H1 (cell line): ENCODE measurements at regions not wholly inside any gene's neighbourhood (a gene's known extent, or its start where the extent isn't known, plus 50 kb on each side); places are given as distances from the start of the nearest gene placed in this dataset.

Experiments
- CTCF ChIA-PET: fragments of 300-600 bp; sonication (Branson Sonifier 250); formaldehyde crosslinking; loops from one replicate; lab custom pipeline; 2021; ENCODE audit not compliant: partially characterized antibody; lab: Charles Lee
- POLR2A ChIA-PET: fragments of 300-600 bp; sonication (Branson Sonifier 250); formaldehyde crosslinking; loops from one replicate; lab custom pipeline; 2021; ENCODE audit warnings: inconsistent platforms; ENCODE audit not compliant: partially characterized antibody; lab: Charles Lee
- DNase-seq, 2 experiments: peaks; one replicate each; pipeline versions ENCODE4 v3.0.0 to v3.0.0-alpha.2; 2010 to 2022; ENCODE audit warnings: low spot score in 2 of 2, low read depth in 1 of 2, mixed read lengths in 1 of 2
- FAIRE-seq: peaks from 2 replicates; lab custom pipeline; 2011; peaks lifted over from hg19 to GRCh38; lab: Jason Lieb, UNC
- H2AFZ ChIP-seq: 2 replicates; pipeline ENCODE4 v1.8.1; 2012; ENCODE audit warnings: low read length, inconsistent platforms
- H2AK5ac ChIP-seq: 2 replicates; pipeline ENCODE4 v1.6.1; 2013; ENCODE audit warnings: low read depth, low read length
- H2BK120ac ChIP-seq: replicated peaks from 2 replicates; pipeline ENCODE3; 2013; ENCODE audit warnings: low read depth, low read length, inconsistent platforms
- H2BK12ac ChIP-seq: 2 replicates; pipeline ENCODE4 v1.6.1; 2013; ENCODE audit warnings: low read depth, low read length
- H2BK15ac ChIP-seq: 2 replicates; pipeline ENCODE4 v1.6.1; 2013; ENCODE audit warnings: low read length
- H2BK20ac ChIP-seq: 2 replicates; pipeline ENCODE4 v1.6.1; 2013; ENCODE audit warnings: low read length
- H2BK5ac ChIP-seq: 2 replicates; pipeline ENCODE4 v1.6.1; 2013; ENCODE audit warnings: low read depth, low read length
- H3K14ac ChIP-seq: 2 replicates; pipeline ENCODE4 v1.6.1; 2013; ENCODE audit warnings: inconsistent platforms; ENCODE audit not compliant: insufficient read length
- H3K18ac ChIP-seq: 2 replicates; pipeline ENCODE4 v1.6.1; 2013; ENCODE audit warnings: low read length; ENCODE audit errors: extremely low read depth
- H3K23ac ChIP-seq: 2 replicates; pipeline ENCODE4 v1.6.1; 2013; ENCODE audit warnings: inconsistent platforms; ENCODE audit not compliant: insufficient read length
- H3K23me2 ChIP-seq: 2 replicates; pipeline ENCODE4 v1.6.1; 2013; ENCODE audit warnings: low read depth, low read length
- H3K27ac ChIP-seq: 2 replicates; pipeline ENCODE4 v1.6.1; 2011; ENCODE audit warnings: low read depth, low read length, inconsistent platforms
- H3K27me3 ChIP-seq, 4 experiments: replicated peaks in 1 of 4; 1 replicate in 1 of 4; 2 replicates in 3 of 4; pipeline versions ENCODE4 v1.6.1 to v1.8.1; 2011 to 2013; ENCODE audit warnings: low read length in 3 of 4, mild to moderate bottlenecking in 3 of 4, inconsistent platforms in 2 of 4, mixed read lengths in 2 of 4, moderate library complexity in 1 of 4; ENCODE audit not compliant: control insufficient read depth in 3 of 4, insufficient read depth in 3 of 4; ENCODE audit errors: extremely low read depth in 1 of 4
- H3K36me3 ChIP-seq, 4 experiments: 2 replicates each; pipeline versions ENCODE4 v1.6.1 to v1.8.1; 2011 to 2013; ENCODE audit warnings: mild to moderate bottlenecking in 4 of 4, low read length in 3 of 4, moderate library complexity in 2 of 4, control low read depth in 1 of 4, inconsistent platforms in 1 of 4; ENCODE audit not compliant: insufficient read depth in 4 of 4, control insufficient read depth in 2 of 4
- H3K4ac ChIP-seq: replicated peaks from 2 replicates; pipeline ENCODE3; 2013; ENCODE audit warnings: low read length, low read depth, mixed read lengths, inconsistent platforms; ENCODE audit not compliant: insufficient read length
- H3K4me1 ChIP-seq, 4 experiments: replicated peaks in 1 of 4; 1 replicate in 1 of 4; 2 replicates in 3 of 4; pipeline versions ENCODE4 v1.6.1 to v1.8.1; 2011 to 2013; ENCODE audit warnings: low read length in 3 of 4, inconsistent platforms in 2 of 4, mixed read lengths in 1 of 4; ENCODE audit not compliant: insufficient read depth in 4 of 4, control insufficient read depth in 3 of 4
- H3K4me2 ChIP-seq, 2 experiments: 2 replicates each; pipeline versions ENCODE4 v1.6.1 to v1.8.1; 2011 to 2013; ENCODE audit warnings: low read depth in 2 of 2, low read length in 2 of 2, control low read depth in 1 of 2, inconsistent platforms in 1 of 2, mild to moderate bottlenecking in 1 of 2; ENCODE audit not compliant: insufficient read depth in 1 of 2
- H3K4me3 ChIP-seq, 4 experiments: fragments of 200-600, 300-600 bp in 1 of 4; sonication (generic), shearing (Covaris generic), sonication (Bioruptor Twin) in 1 of 4; 2 replicates each; pipeline versions ENCODE4 v1.5.1 to v1.8.1; 2011 to 2016; ENCODE audit warnings: low read length in 4 of 4, low read depth in 3 of 4, control low read depth in 2 of 4, inconsistent platforms in 2 of 4, mild to moderate bottlenecking in 2 of 4, mixed read lengths in 1 of 4, moderate library complexity in 1 of 4; ENCODE audit not compliant: insufficient read depth in 2 of 4; ENCODE audit errors: extremely low read depth in 1 of 4
- H3K56ac ChIP-seq: replicated peaks from 2 replicates; pipeline ENCODE3; 2013; ENCODE audit warnings: low read depth, mild to moderate bottlenecking, mixed read lengths, low read length, inconsistent platforms; ENCODE audit not compliant: insufficient read length
- H3K79me1 ChIP-seq: 2 replicates; pipeline ENCODE4 v1.6.1; 2013; ENCODE audit warnings: low read depth, low read length, control low read depth
- H3K79me2 ChIP-seq, 2 experiments: 2 replicates each; pipeline versions ENCODE4 v1.6.1 to v1.8.1; 2012 to 2013; ENCODE audit warnings: low read length in 2 of 2, mild to moderate bottlenecking in 2 of 2, inconsistent platforms in 1 of 2; ENCODE audit not compliant: insufficient read depth in 2 of 2, control insufficient read depth in 1 of 2
- H3K9ac ChIP-seq, 4 experiments: replicated peaks in 1 of 4; 1 replicate in 1 of 4; 2 replicates in 3 of 4; pipeline versions ENCODE4 v1.6.1 to v1.8.1; 2011 to 2013; ENCODE audit warnings: low read depth in 3 of 4, low read length in 3 of 4, control low read depth in 2 of 4, mild to moderate bottlenecking in 2 of 4, moderate library complexity in 2 of 4, inconsistent platforms in 1 of 4; ENCODE audit errors: extremely low read depth in 1 of 4
- H3K9me3 ChIP-seq, 2 experiments: 2 replicates each; pipeline versions ENCODE4 v1.6.1 to v1.8.1; 2012 to 2013; ENCODE audit warnings: mild to moderate bottlenecking in 2 of 2, moderate library complexity in 2 of 2, control low read depth in 1 of 2, inconsistent platforms in 1 of 2, low read depth in 1 of 2, low read length in 1 of 2, mixed read lengths in 1 of 2; ENCODE audit not compliant: insufficient read depth in 2 of 2
- H4K20me1 ChIP-seq, 2 experiments: replicated peaks in 1 of 2; 2 replicates each; pipeline versions ENCODE3 to v1.8.1; 2011 to 2013; ENCODE audit warnings: inconsistent platforms in 2 of 2, low read length in 2 of 2, mild to moderate bottlenecking in 1 of 2; ENCODE audit not compliant: insufficient read depth in 2 of 2, control insufficient read depth in 1 of 2
- H4K5ac ChIP-seq: 2 replicates; pipeline ENCODE4 v1.6.1; 2013; ENCODE audit warnings: low read length, low read depth, mixed read lengths, inconsistent platforms; ENCODE audit not compliant: insufficient read length
- H4K8ac ChIP-seq: 2 replicates; pipeline ENCODE4 v1.8.0; 2013; ENCODE audit warnings: mild to moderate bottlenecking, moderate library complexity, low read length, inconsistent platforms; ENCODE audit not compliant: insufficient read depth; ENCODE audit errors: extremely low read depth
- H4K91ac ChIP-seq: replicated peaks from 2 replicates; pipeline ENCODE3; 2013; ENCODE audit warnings: low read length, mixed read lengths, inconsistent platforms; ENCODE audit not compliant: insufficient read length
- ATF3 ChIP-seq: IDR thresholded peaks from 2 replicates; pipeline ENCODE4 v1.6.1; 2011; ENCODE audit warnings: low read depth, mild to moderate bottlenecking, low read length; ENCODE audit not compliant: insufficient read depth
- CBX8 ChIP-seq: fragments of 300-800, 300-1000 bp; sonication (generic); IDR thresholded peaks from 2 replicates; pipeline ENCODE4 v1.7.1; 2016; ENCODE audit warnings: low read depth, low read length, borderline replicate concordance
- CHD2 ChIP-seq: IDR thresholded peaks from 2 replicates; pipeline ENCODE4 v1.6.1; 2012; ENCODE audit warnings: low read length, improper control_type of control experiment
- EZH2 ChIP-seq: fragments of 200-600 bp; sonication (generic); IDR thresholded peaks from 2 replicates; pipeline ENCODE4 v1.7.1; 2012; ENCODE audit warnings: low read depth, mild to moderate bottlenecking, moderate library complexity, low read length, inconsistent platforms; ENCODE audit not compliant: severe bottlenecking
- KDM4A ChIP-seq: IDR thresholded peaks from one replicate; pipeline ENCODE4 v1.7.1; 2012; ENCODE audit warnings: low read depth, mild to moderate bottlenecking, moderate library complexity, low read length, inconsistent platforms; ENCODE audit not compliant: severe bottlenecking
- PHF8 ChIP-seq: fragments of 200-600 bp; sonication (generic); conservative IDR thresholded peaks from 2 replicates; pipeline ENCODE4 v1.7.1; 2012; ENCODE audit warnings: low read depth, mild to moderate bottlenecking, inconsistent platforms, low read length, moderate library complexity
- POLR2A ChIP-seq, 2 experiments: IDR thresholded peaks; 1 replicate in 1 of 2; 2 replicates in 1 of 2; pipeline ENCODE4 v1.6.1; 2011; ENCODE audit warnings: low read depth in 2 of 2, low read length in 2 of 2, mild to moderate bottlenecking in 2 of 2; ENCODE audit errors: control extremely low read depth in 1 of 2
- RNF2 ChIP-seq: fragments of 200-900, 300-1000 bp; sonication (generic); IDR thresholded peaks from 2 replicates; pipeline ENCODE4 v1.7.1; 2016; ENCODE audit warnings: borderline replicate concordance, low read depth, mild to moderate bottlenecking, antibody characterized with exemption, low read length; ENCODE audit not compliant: poor library complexity, severe bottlenecking; ENCODE audit errors: missing control alignments
- SAP30 ChIP-seq: fragments of 300-600 bp; sonication (generic); IDR thresholded peaks from 2 replicates; pipeline ENCODE4 v1.7.1; 2012; ENCODE audit warnings: low read length, moderate library complexity, mild to moderate bottlenecking, inconsistent platforms; ENCODE audit not compliant: insufficient read depth, insufficient replicate concordance
- TBP ChIP-seq: IDR thresholded peaks from 2 replicates; pipeline ENCODE4 v1.6.1; 2011; ENCODE audit warnings: low read depth, low read length, improper control_type of control experiment
- WGBS, 2 experiments: shearing (Covaris generic) in 1 of 2; methylation state at CpG; one replicate each; pipeline versions ENCODE4 v1.1.6 to v1.1.7; 2013 to 2015; ENCODE audit warnings: low lambda C conversion rate in 2 of 2, mixed read lengths in 2 of 2, inconsistent platforms in 1 of 2, low coverage in 1 of 2, missing lambda C conversion rate in 1 of 2; ENCODE audit not compliant: insufficient replicate concordance in 2 of 2, insufficient coverage in 1 of 2, insufficient read length in 1 of 2; ENCODE audit errors: extremely low coverage in 1 of 2, missing lambda C conversion rate in 1 of 2; 5-methylcytosine and 5-hydroxymethylcytosine counted together

- no peak overlapping the region for H3K14ac ChIP-seq
- no peak overlapping the region for H3K4me3 ChIP-seq
- H2BK5ac ChIP-seq, result no peak overlapping the region
- no peak overlapping the region for H4K5ac ChIP-seq
- H3K56ac ChIP-seq, result no peak overlapping the region
- no peak overlapping the region for H3K27ac ChIP-seq
- no peak overlapping the region for H2BK12ac ChIP-seq
- H3K27me3 ChIP-seq, result no peaks in the 10 kb centered on the region
- no peaks in the 10 kb centered on the region for H4K20me1 ChIP-seq
- ChIA-PET POLR2A (no interaction called here), CTCF (interaction anchor here (0.6 to 2.8 kb wide), 6 partner anchors 9 to 1195 kb away, joined by 3 to 13 read pairs (median 4); no protein-coding TSS in a partner anchor)
- no peak overlapping the region for H3K4me2 ChIP-seq
- H2BK20ac ChIP-seq, result no peak overlapping the region
- H3K9me3 ChIP-seq, result no peaks in the 10 kb centered on the region
- no peak overlapping the region for H3K9ac ChIP-seq
- H3K4ac ChIP-seq, result no peak overlapping the region
- H3K4me1 ChIP-seq, result peaks cover 0 to 4% (median 0%) of the 10 kb centered on the region in 4 experiments; a peak in 1 of 7 replicates
- no peaks in the 10 kb centered on the region for H3K79me1 ChIP-seq
- no peak overlapping the region for H3K18ac ChIP-seq
- FAIRE-seq, result no peak
- no peak overlapping the region for H4K8ac ChIP-seq
- H3K79me2 ChIP-seq, result no peaks in the 10 kb centered on the region
- H3K23ac ChIP-seq, result no peak overlapping the region
- H2BK120ac ChIP-seq, result no peak overlapping the region
- no peaks in the 10 kb centered on the region for H3K23me2 ChIP-seq
- TF ChIP-seq POLR2A (IDR thresholded peaks at IDR 0.05; ENCODE audit: control extremely low read depth in 1 of 2, low read depth in 2 of 2, low read length in 2 of 2) (no peak), KDM4A (no peak), PHF8 (no peak), RNF2 (no peak), CBX8 (no peak), EZH2 (no peak), TBP (no peak), CHD2 (no peak), SAP30 (no peak), ATF3 (no peak)
- no peaks in the 10 kb centered on the region for H3K36me3 ChIP-seq
- no peak overlapping the region for H2AK5ac ChIP-seq
- no peak overlapping the region for H2BK15ac ChIP-seq
- H4K91ac ChIP-seq, result no peak overlapping the region
- WGBS, 2 experiments, result 75% methylated on average over 6 of the region's 6 CpGs; no CpG with 5 or more reads in 1 of the 2 experiments
- no peak for DNase-seq
- H2AFZ ChIP-seq, result no peak overlapping the region
Measured at GRCh38 chr7:82678259-82678658, 234.7 kb upstream of the CACNA2D1 start.
